H1 (cell line): ENCODE measurements at regions not wholly inside any gene's neighbourhood (a gene's known extent, or its start where the extent isn't known, plus 50 kb on each side); places are given as distances from the start of the nearest gene placed in this dataset.

Source experiments
- CTCF ChIA-PET: fragments of 300-600 bp; sonication (Branson Sonifier 250); formaldehyde crosslinking; loops from one replicate; lab custom pipeline; 2021; ENCODE audit not compliant: partially characterized antibody; lab: Charles Lee
- POLR2A ChIA-PET: fragments of 300-600 bp; sonication (Branson Sonifier 250); formaldehyde crosslinking; loops from one replicate; lab custom pipeline; 2021; ENCODE audit warnings: inconsistent platforms; ENCODE audit not compliant: partially characterized antibody; lab: Charles Lee
- DNase-seq, 2 experiments: peaks; one replicate each; pipeline versions ENCODE4 v3.0.0 to v3.0.0-alpha.2; 2010 to 2022; ENCODE audit warnings: low spot score in 2 of 2, low read depth in 1 of 2, mixed read lengths in 1 of 2
- FAIRE-seq: peaks from 2 replicates; lab custom pipeline; 2011; peaks lifted over from hg19 to GRCh38; lab: Jason Lieb, UNC
- H2AFZ ChIP-seq: 2 replicates; pipeline ENCODE4 v1.8.1; 2012; ENCODE audit warnings: low read length, inconsistent platforms
- H2AK5ac ChIP-seq: 2 replicates; pipeline ENCODE4 v1.6.1; 2013; ENCODE audit warnings: low read depth, low read length
- H2BK120ac ChIP-seq: replicated peaks from 2 replicates; pipeline ENCODE3; 2013; ENCODE audit warnings: low read depth, low read length, inconsistent platforms
- H2BK12ac ChIP-seq: 2 replicates; pipeline ENCODE4 v1.6.1; 2013; ENCODE audit warnings: low read depth, low read length
- H2BK15ac ChIP-seq: 2 replicates; pipeline ENCODE4 v1.6.1; 2013; ENCODE audit warnings: low read length
- H2BK20ac ChIP-seq: 2 replicates; pipeline ENCODE4 v1.6.1; 2013; ENCODE audit warnings: low read length
- H2BK5ac ChIP-seq: 2 replicates; pipeline ENCODE4 v1.6.1; 2013; ENCODE audit warnings: low read depth, low read length
- H3K14ac ChIP-seq: 2 replicates; pipeline ENCODE4 v1.6.1; 2013; ENCODE audit warnings: inconsistent platforms; ENCODE audit not compliant: insufficient read length
- H3K18ac ChIP-seq: 2 replicates; pipeline ENCODE4 v1.6.1; 2013; ENCODE audit warnings: low read length; ENCODE audit errors: extremely low read depth
- H3K23ac ChIP-seq: 2 replicates; pipeline ENCODE4 v1.6.1; 2013; ENCODE audit warnings: inconsistent platforms; ENCODE audit not compliant: insufficient read length
- H3K23me2 ChIP-seq: 2 replicates; pipeline ENCODE4 v1.6.1; 2013; ENCODE audit warnings: low read depth, low read length
- H3K27ac ChIP-seq: 2 replicates; pipeline ENCODE4 v1.6.1; 2011; ENCODE audit warnings: low read depth, low read length, inconsistent platforms
- H3K27me3 ChIP-seq, 4 experiments: replicated peaks in 1 of 4; 1 replicate in 1 of 4; 2 replicates in 3 of 4; pipeline versions ENCODE4 v1.6.1 to v1.8.1; 2011 to 2013; ENCODE audit warnings: low read length in 3 of 4, mild to moderate bottlenecking in 3 of 4, inconsistent platforms in 2 of 4, mixed read lengths in 2 of 4, moderate library complexity in 1 of 4; ENCODE audit not compliant: control insufficient read depth in 3 of 4, insufficient read depth in 3 of 4; ENCODE audit errors: extremely low read depth in 1 of 4
- H3K36me3 ChIP-seq, 4 experiments: 2 replicates each; pipeline versions ENCODE4 v1.6.1 to v1.8.1; 2011 to 2013; ENCODE audit warnings: mild to moderate bottlenecking in 4 of 4, low read length in 3 of 4, moderate library complexity in 2 of 4, control low read depth in 1 of 4, inconsistent platforms in 1 of 4; ENCODE audit not compliant: insufficient read depth in 4 of 4, control insufficient read depth in 2 of 4
- H3K4ac ChIP-seq: replicated peaks from 2 replicates; pipeline ENCODE3; 2013; ENCODE audit warnings: low read length, low read depth, mixed read lengths, inconsistent platforms; ENCODE audit not compliant: insufficient read length
- H3K4me1 ChIP-seq, 4 experiments: replicated peaks in 1 of 4; 1 replicate in 1 of 4; 2 replicates in 3 of 4; pipeline versions ENCODE4 v1.6.1 to v1.8.1; 2011 to 2013; ENCODE audit warnings: low read length in 3 of 4, inconsistent platforms in 2 of 4, mixed read lengths in 1 of 4; ENCODE audit not compliant: insufficient read depth in 4 of 4, control insufficient read depth in 3 of 4
- H3K4me2 ChIP-seq, 2 experiments: 2 replicates each; pipeline versions ENCODE4 v1.6.1 to v1.8.1; 2011 to 2013; ENCODE audit warnings: low read depth in 2 of 2, low read length in 2 of 2, control low read depth in 1 of 2, inconsistent platforms in 1 of 2, mild to moderate bottlenecking in 1 of 2; ENCODE audit not compliant: insufficient read depth in 1 of 2
- H3K4me3 ChIP-seq, 4 experiments: fragments of 200-600, 300-600 bp in 1 of 4; sonication (generic), shearing (Covaris generic), sonication (Bioruptor Twin) in 1 of 4; 2 replicates each; pipeline versions ENCODE4 v1.5.1 to v1.8.1; 2011 to 2016; ENCODE audit warnings: low read length in 4 of 4, low read depth in 3 of 4, control low read depth in 2 of 4, inconsistent platforms in 2 of 4, mild to moderate bottlenecking in 2 of 4, mixed read lengths in 1 of 4, moderate library complexity in 1 of 4; ENCODE audit not compliant: insufficient read depth in 2 of 4; ENCODE audit errors: extremely low read depth in 1 of 4
- H3K56ac ChIP-seq: replicated peaks from 2 replicates; pipeline ENCODE3; 2013; ENCODE audit warnings: low read depth, mild to moderate bottlenecking, mixed read lengths, low read length, inconsistent platforms; ENCODE audit not compliant: insufficient read length
- H3K79me1 ChIP-seq: 2 replicates; pipeline ENCODE4 v1.6.1; 2013; ENCODE audit warnings: low read depth, low read length, control low read depth
- H3K79me2 ChIP-seq, 2 experiments: 2 replicates each; pipeline versions ENCODE4 v1.6.1 to v1.8.1; 2012 to 2013; ENCODE audit warnings: low read length in 2 of 2, mild to moderate bottlenecking in 2 of 2, inconsistent platforms in 1 of 2; ENCODE audit not compliant: insufficient read depth in 2 of 2, control insufficient read depth in 1 of 2
- H3K9ac ChIP-seq, 4 experiments: replicated peaks in 1 of 4; 1 replicate in 1 of 4; 2 replicates in 3 of 4; pipeline versions ENCODE4 v1.6.1 to v1.8.1; 2011 to 2013; ENCODE audit warnings: low read depth in 3 of 4, low read length in 3 of 4, control low read depth in 2 of 4, mild to moderate bottlenecking in 2 of 4, moderate library complexity in 2 of 4, inconsistent platforms in 1 of 4; ENCODE audit errors: extremely low read depth in 1 of 4
- H3K9me3 ChIP-seq, 2 experiments: 2 replicates each; pipeline versions ENCODE4 v1.6.1 to v1.8.1; 2012 to 2013; ENCODE audit warnings: mild to moderate bottlenecking in 2 of 2, moderate library complexity in 2 of 2, control low read depth in 1 of 2, inconsistent platforms in 1 of 2, low read depth in 1 of 2, low read length in 1 of 2, mixed read lengths in 1 of 2; ENCODE audit not compliant: insufficient read depth in 2 of 2
- H4K20me1 ChIP-seq, 2 experiments: replicated peaks in 1 of 2; 2 replicates each; pipeline versions ENCODE3 to v1.8.1; 2011 to 2013; ENCODE audit warnings: inconsistent platforms in 2 of 2, low read length in 2 of 2, mild to moderate bottlenecking in 1 of 2; ENCODE audit not compliant: insufficient read depth in 2 of 2, control insufficient read depth in 1 of 2
- H4K5ac ChIP-seq: 2 replicates; pipeline ENCODE4 v1.6.1; 2013; ENCODE audit warnings: low read length, low read depth, mixed read lengths, inconsistent platforms; ENCODE audit not compliant: insufficient read length
- H4K8ac ChIP-seq: 2 replicates; pipeline ENCODE4 v1.8.0; 2013; ENCODE audit warnings: mild to moderate bottlenecking, moderate library complexity, low read length, inconsistent platforms; ENCODE audit not compliant: insufficient read depth; ENCODE audit errors: extremely low read depth
- H4K91ac ChIP-seq: replicated peaks from 2 replicates; pipeline ENCODE3; 2013; ENCODE audit warnings: low read length, mixed read lengths, inconsistent platforms; ENCODE audit not compliant: insufficient read length
- RAD21 ChIP-seq, 2 experiments: IDR thresholded peaks in 1 of 2; conservative IDR thresholded peaks in 1 of 2; 2 replicates each; pipeline ENCODE4 v1.6.1; 2011; ENCODE audit warnings: low read depth in 2 of 2, low read length in 2 of 2, improper control_type of control experiment in 1 of 2, inconsistent platforms in 1 of 2, mild to moderate bottlenecking in 1 of 2, moderate library complexity in 1 of 2
- WGBS, 2 experiments: shearing (Covaris generic) in 1 of 2; methylation state at CpG; one replicate each; pipeline versions ENCODE4 v1.1.6 to v1.1.7; 2013 to 2015; ENCODE audit warnings: low lambda C conversion rate in 2 of 2, mixed read lengths in 2 of 2, inconsistent platforms in 1 of 2, low coverage in 1 of 2, missing lambda C conversion rate in 1 of 2; ENCODE audit not compliant: insufficient replicate concordance in 2 of 2, insufficient coverage in 1 of 2, insufficient read length in 1 of 2; ENCODE audit errors: extremely low coverage in 1 of 2, missing lambda C conversion rate in 1 of 2; 5-methylcytosine and 5-hydroxymethylcytosine counted together

DNA sequence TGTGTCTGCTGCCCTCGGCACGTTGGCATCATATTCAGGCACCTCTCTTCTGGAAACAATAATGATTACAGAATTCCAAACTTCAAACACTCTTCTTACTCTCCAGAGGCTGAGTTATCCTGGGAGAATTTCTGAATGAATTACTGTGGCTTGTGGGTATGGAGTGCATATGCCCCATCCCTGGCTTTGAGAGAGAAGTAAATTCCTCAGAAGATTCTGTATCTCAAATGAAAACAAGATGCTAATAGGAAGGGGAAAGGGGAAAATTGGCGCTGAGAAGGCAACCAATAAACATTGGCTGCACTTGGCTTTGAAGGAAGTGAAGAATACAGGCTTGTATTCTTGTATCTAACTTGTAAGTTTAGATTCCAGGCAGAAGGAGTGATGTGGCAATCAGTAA, 132.0 kb upstream of the NOVA1 start:
- Histone ChIP-seq H4K5ac (no peak overlapping the region), H2AFZ (0 out of 2 replicates have a peak overlapping the region, but pooled peaks have one; percentile 3), H3K56ac (no peak overlapping the region), H3K4me2 (no peak overlapping the region), H3K36me3 (no peaks in the 10 kb centered on the region), H3K79me2 (no peaks in the 10 kb centered on the region), H2BK5ac (no peak overlapping the region), H2BK15ac (no peak overlapping the region), H3K79me1 (no peaks in the 10 kb centered on the region), H4K91ac (no peak overlapping the region), H3K23me2 (no peaks in the 10 kb centered on the region), H3K9me3 (no peaks in the 10 kb centered on the region), H2BK20ac (no peak overlapping the region), H3K27ac (no peak overlapping the region), H3K14ac (no peak overlapping the region), H3K4me1 (no peaks in the 10 kb centered on the region), H3K27me3 (no peaks in the 10 kb centered on the region), H2BK120ac (no peak overlapping the region), H3K9ac (no peak overlapping the region), H2BK12ac (no peak overlapping the region)
- 96% methylated on average over 3 of the region's 3 CpGs; no CpG with 5 or more reads in 1 of the 2 experiments for WGBS, 2 experiments
- no peak for FAIRE-seq
- ChIA-PET POLR2A (no interaction called here), CTCF (interaction anchor here (0.7 to 2.5 kb wide), 9 partner anchors 11 to 895 kb away, joined by 3 to 10 read pairs (median 3); no protein-coding TSS in a partner anchor)
- TF ChIP-seq RAD21 (IDR thresholded peaks at IDR 0.05 in 1 of 2, conservative IDR thresholded peaks at IDR 0.05 in 1 of 2; ENCODE audit: low read depth in 2 of 2, low read length in 2 of 2) = no peak
- TF ChIP-seq, all 59 proteins: peak for 0
- no peak overlapping the region for H3K4ac ChIP-seq
- no peak overlapping the region for H4K8ac ChIP-seq
- H3K4me3 ChIP-seq = no peak overlapping the region
- H3K18ac ChIP-seq = no peak overlapping the region
- H4K20me1 ChIP-seq = no peaks in the 10 kb centered on the region
- DNase-seq = no peak
- H2AK5ac ChIP-seq = no peak overlapping the region
- H3K23ac ChIP-seq = no peak overlapping the region
